ENCODE measurements at regions not wholly inside any gene's neighbourhood (a gene's known extent, or its start where the extent isn't known, plus 50 kb on each side); places are given as distances from the start of the nearest gene placed in this dataset.

- H3K27me3 ChIP-seq = no peaks in the 10 kb centered on the region
- intact Hi-C loops (cut with DNase I) = loop anchor here (5.0 kb wide), 1 partner anchor 603 kb away; no protein-coding TSS in a partner anchor
- no peak overlapping the region for H3K4me3 ChIP-seq
- peaks cover 5 to 79% of the 10 kb centered on the region in 2 donors for H3K36me3 ChIP-seq
- no peaks in the 10 kb centered on the region for H3K9me3 ChIP-seq
- TF ChIP-seq POLR2A (IDR thresholded peaks at IDR 0.05) (no peak), POLR2AphosphoS5 (IDR thresholded peaks at IDR 0.05; ENCODE audit: insufficient read depth in 1 of 2, low read depth in 1 of 2) (no peak)
- DNase-seq (ENCODE audit: extremely low spot score in 2 of 2) = no peak
- no peaks in the 10 kb centered on the region for H3K4me1 ChIP-seq
- no peak overlapping the region for H3K27ac ChIP-seq
Measured at GRCh38 chr7:149615690-149616270, 118.2 kb upstream of the ZNF746 start.

- Histone ChIP-seq H3K4me1 (no peaks in the 10 kb centered on the region), H3K36me3 (peaks cover 0 to 37% of the 10 kb centered on the region in 2 donors), H3K27ac (no peak overlapping the region), H3K9me3 (no peaks in the 10 kb centered on the region), H3K4me3 (no peak overlapping the region), H3K27me3 (no peaks in the 10 kb centered on the region)
- intact Hi-C loops (cut with DNase I) = no loop called here
- TF ChIP-seq POLR2A (IDR thresholded peaks at IDR 0.05) (no peak), POLR2AphosphoS5 (IDR thresholded peaks at IDR 0.05; ENCODE audit: insufficient read depth in 1 of 2, low read depth in 1 of 2) (no peak), CTCF (IDR thresholded peaks at IDR 0.05) (no peak)
- no peak for DNase-seq (ENCODE audit: extremely low spot score in 2 of 2)
Measured at GRCh38 chr7:149610441-149611011, 112.9 kb upstream of the ZNF746 start.

DNA sequence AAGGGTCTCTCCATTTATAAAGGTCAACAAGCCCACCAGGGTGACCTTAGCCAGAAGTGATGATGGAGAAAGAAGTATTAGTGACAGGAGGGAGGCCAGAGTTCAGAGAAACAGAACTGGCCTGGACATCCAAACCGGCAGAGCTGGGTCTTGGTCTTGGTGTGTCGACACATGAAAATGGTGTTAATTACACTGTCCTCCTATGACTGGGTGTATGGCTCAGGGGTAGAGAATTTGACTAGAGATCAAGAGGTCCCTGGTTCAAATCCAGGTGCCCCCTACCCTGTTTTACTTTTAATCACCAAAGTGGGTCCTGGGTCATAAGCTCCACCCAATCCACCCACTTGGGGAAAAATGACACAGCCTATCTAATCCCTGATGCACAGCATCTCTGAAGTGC lies 110.6 kb upstream of the ZNF746 start:
- DNase-seq (ENCODE audit: extremely low spot score in 2 of 2) = no peak
- Histone ChIP-seq H3K27me3 (no peaks in the 10 kb centered on the region), H3K36me3 (peaks cover 0 to 31% of the 10 kb centered on the region in 2 donors), H3K9me3 (no peaks in the 10 kb centered on the region), H3K4me3 (no peak overlapping the region), H3K27ac (no peak overlapping the region), H3K4me1 (no peaks in the 10 kb centered on the region)
- no peak for TF ChIP-seq POLR2A (IDR thresholded peaks at IDR 0.05)
- no peak for TF ChIP-seq POLR2AphosphoS5 (IDR thresholded peaks at IDR 0.05; ENCODE audit: insufficient read depth in 1 of 2, low read depth in 1 of 2)
- TF ChIP-seq CTCF (IDR thresholded peaks at IDR 0.05) = no peak
- intact Hi-C loops (cut with DNase I) = no loop called here

- no peaks in the 10 kb centered on the region for H3K9me3 ChIP-seq
- TF ChIP-seq POLR2AphosphoS5 (IDR thresholded peaks at IDR 0.05; ENCODE audit: insufficient read depth in 1 of 2, low read depth in 1 of 2) = no peak
- no peak for TF ChIP-seq CTCF (IDR thresholded peaks at IDR 0.05)
- H3K27ac ChIP-seq = no peak overlapping the region
- H3K4me1 ChIP-seq = no peaks in the 10 kb centered on the region
- no peak overlapping the region for H3K4me3 ChIP-seq
- peaks cover 0 to 29% of the 10 kb centered on the region in 2 donors for H3K36me3 ChIP-seq
- intact Hi-C loops (cut with DNase I) = no loop called here
- DNase-seq (ENCODE audit: extremely low spot score in 2 of 2) = no peak
- no peaks in the 10 kb centered on the region for H3K27me3 ChIP-seq
Measured at GRCh38 chr7:149607683-149608082, 110.1 kb upstream of the ZNF746 start.

- intact Hi-C loops (cut with DNase I) = no loop called here
- H3K27me3 ChIP-seq = no peaks in the 10 kb centered on the region
- no peaks in the 10 kb centered on the region for H3K4me1 ChIP-seq
- peaks cover 0 to 31% of the 10 kb centered on the region in 2 donors for H3K36me3 ChIP-seq
- no peaks in the 10 kb centered on the region for H3K9me3 ChIP-seq
- TF ChIP-seq POLR2A (IDR thresholded peaks at IDR 0.05) (no peak), CTCF (IDR thresholded peaks at IDR 0.05) (no peak), POLR2AphosphoS5 (IDR thresholded peaks at IDR 0.05; ENCODE audit: insufficient read depth in 1 of 2, low read depth in 1 of 2) (no peak)
- no peak for DNase-seq (ENCODE audit: extremely low spot score in 2 of 2)
- no peak overlapping the region for H3K4me3 ChIP-seq
- no peak overlapping the region for H3K27ac ChIP-seq
Measured at GRCh38 chr7:149606826-149607225, 109.2 kb upstream of the ZNF746 start.

Data from vagina (tissue), 2 donors.